Stomach (tissue), 8 donors: ENCODE measurements at regions not wholly inside any gene's neighbourhood (a gene's known extent, or its start where the extent isn't known, plus 50 kb on each side); places are given as distances from the start of the nearest gene placed in this dataset.
A peak's percentile ranks its signal among the peaks of the same experiment; 100 is the strongest.

Experiments used
- DNase-seq, 2 donors: peaks; one replicate each; pipeline versions ENCODE4 v3.0.0 to v3.0.0-alpha.2; 2013 to 2019
- H3K27ac ChIP-seq, 5 donors: fragments of 200-600 bp in 4 of 5; sonication (generic) in 4 of 5; one replicate each; pipeline ENCODE4 v1.5.1; 2013 to 2019; ENCODE audit warnings: mild to moderate bottlenecking in 1 of 5, moderate library complexity in 1 of 5
- H3K27me3 ChIP-seq, 3 donors: fragments of 200-600 bp; sonication (generic); one replicate each; pipeline ENCODE4 v1.5.1; 2017 to 2019; ENCODE audit warnings: mixed run types in 1 of 3
- H3K36me3 ChIP-seq, 4 donors: fragments of 200-600 bp; sonication (generic); 1 replicate in 3 of 4; 2 replicates in 1 of 4; pipeline ENCODE4 v1.5.1; 2016 to 2019
- H3K4me1 ChIP-seq, 4 donors: fragments of 200-600 bp; sonication (generic); one replicate each; pipeline ENCODE4 v1.5.1; 2016 to 2019
- H3K4me3 ChIP-seq, 4 donors: fragments of 200-600 bp; sonication (generic) in 3 of 4; one replicate each; pipeline ENCODE4 v1.5.1; 2016 to 2019; ENCODE audit warnings: mild to moderate bottlenecking in 1 of 4
- H3K9me3 ChIP-seq, 4 donors: fragments of 200-600 bp; sonication (generic); one replicate each; pipeline ENCODE4 v1.5.1; 2016 to 2019
- CTCF ChIP-seq, 7 experiments: fragments of 450-650 bp in 4 of 7; fragments of 200-600 bp in 3 of 7; sonication (generic) in 3 of 7; IDR thresholded peaks; one replicate each; pipeline ENCODE4 v1.5.1; 2016 to 2019; ENCODE audit warnings: antibody characterized with exemption in 7 of 7, control low read depth in 2 of 7, mild to moderate bottlenecking in 1 of 7
- EP300 ChIP-seq: sonication (generic); formaldehyde crosslinking; IDR thresholded peaks from one replicate; pipeline ENCODE4 v1.6.1; 2017; ENCODE audit warnings: antibody characterized with exemption
- POLR2A ChIP-seq, 4 donors: fragments of 450-650 bp; IDR thresholded peaks; one replicate each; pipeline ENCODE4 v1.6.1; 2016; ENCODE audit warnings: antibody characterized with exemption in 4 of 4, control low read depth in 2 of 4, mild to moderate bottlenecking in 1 of 4, moderate library complexity in 1 of 4
- POLR2AphosphoS5 ChIP-seq, 3 donors: sonication (generic); formaldehyde crosslinking; IDR thresholded peaks; one replicate each; pipeline ENCODE4 v1.6.1; 2016; ENCODE audit warnings: antibody characterized with exemption in 3 of 3
- WGBS, 5 donors: extraction: QIAGEN DNeasy Blood & Tissue Kit in 3 of 5; methylation state at CpG; one replicate each; pipeline versions ENCODE4 v1.1.5 to v1.1.7; 2013 to 2018; 5-methylcytosine and 5-hydroxymethylcytosine counted together
- intact Hi-C: fragments of 100-400 bp; cut with DNase I; formaldehyde crosslinking; loops from one replicate; pipeline ENCODE4 v1.15.1; 2023; ENCODE audit warnings: low total_unique reads
- donor health status: healthy with polysubstance abuse.
- donor health status: Bipolar disorder and iron deficiency.
- donor health status: healthy.

- Histone ChIP-seq H3K4me1 (no peaks in the 10 kb centered on the region), H3K4me3 (no peak overlapping the region), H3K27ac (no peak overlapping the region), H3K9me3 (no peaks in the 10 kb centered on the region), H3K27me3 (no peaks in the 10 kb centered on the region), H3K36me3 (no peaks in the 10 kb centered on the region)
- TF ChIP-seq EP300 = no peak
- no peak for TF ChIP-seq CTCF (IDR thresholded peaks at IDR 0.05)
- TF ChIP-seq POLR2A (IDR thresholded peaks at IDR 0.05) = no peak
- TF ChIP-seq POLR2AphosphoS5 (IDR thresholded peaks at IDR 0.05) = no peak
- intact Hi-C loops = no loop called here
- no peak for DNase-seq
- WGBS, 5 donors = 92 to 95% (median 93%) methylated on average over 2 of the region's 2 CpGs
Measured at GRCh38 chr5:53323511-53323910, 156.9 kb upstream of the FST start.

GRCh38 chr5:53323943-53324642, 156.3 kb upstream of the FST start:
- no peak overlapping the region for H3K27ac ChIP-seq
- no peaks in the 10 kb centered on the region for H3K36me3 ChIP-seq
- H3K4me1 ChIP-seq = no peaks in the 10 kb centered on the region
- TF ChIP-seq POLR2A (IDR thresholded peaks at IDR 0.05) (no peak), CTCF (IDR thresholded peaks at IDR 0.05) (no peak), POLR2AphosphoS5 (IDR thresholded peaks at IDR 0.05) (no peak), EP300 (no peak)
- H3K9me3 ChIP-seq = no peaks in the 10 kb centered on the region
- H3K27me3 ChIP-seq = no peaks in the 10 kb centered on the region
- DNase-seq = no peak
- no peak overlapping the region for H3K4me3 ChIP-seq
- 50 to 83% (median 76%) methylated on average over 1 of the region's 1 CpG for WGBS, 5 donors
- intact Hi-C loops = no loop called here

GRCh38 chr5:53326424-53327153, 153.8 kb upstream of the FST start:
- TF ChIP-seq POLR2AphosphoS5 (IDR thresholded peaks at IDR 0.05) = no peak
- TF ChIP-seq CTCF (IDR thresholded peaks at IDR 0.05) = no peak
- TF ChIP-seq EP300 = no peak
- TF ChIP-seq POLR2A (IDR thresholded peaks at IDR 0.05) = no peak
- Histone ChIP-seq H3K36me3 (no peaks in the 10 kb centered on the region), H3K27ac (no peak overlapping the region), H3K9me3 (no peaks in the 10 kb centered on the region), H3K4me3 (no peak overlapping the region), H3K27me3 (no peaks in the 10 kb centered on the region), H3K4me1 (no peaks in the 10 kb centered on the region)
- intact Hi-C loops = no loop called here
- 72 to 77% (median 74%) methylated on average over 7 of the region's 7 CpGs for WGBS, 5 donors
- DNase-seq = peak in 1 of 2 donors; percentile 16

GRCh38 chr5:53327811-53328334, 152.6 kb upstream of the FST start:
- H3K4me1 ChIP-seq = no peaks in the 10 kb centered on the region
- no peak for DNase-seq
- WGBS, 5 donors = 87 to 98% (median 91%) methylated on average over 2 of the region's 2 CpGs
- intact Hi-C loops = no loop called here
- no peak for TF ChIP-seq POLR2AphosphoS5 (IDR thresholded peaks at IDR 0.05)
- TF ChIP-seq EP300 = no peak
- TF ChIP-seq POLR2A (IDR thresholded peaks at IDR 0.05) = no peak
- no peak for TF ChIP-seq CTCF (IDR thresholded peaks at IDR 0.05)
- H3K9me3 ChIP-seq = no peaks in the 10 kb centered on the region
- H3K4me3 ChIP-seq = no peak overlapping the region
- no peak overlapping the region for H3K27ac ChIP-seq
- H3K27me3 ChIP-seq = no peaks in the 10 kb centered on the region
- no peaks in the 10 kb centered on the region for H3K36me3 ChIP-seq
